ENCODE measurements at regions not wholly inside any gene's neighbourhood (a gene's known extent, or its start where the extent isn't known, plus 50 kb on each side); places are given as distances from the start of the nearest gene placed in this dataset.
"Not testable (repeated sequence)": the region's sequence is repeated elsewhere in the genome, so short reads cannot be mapped to it uniquely, and the experiment has no call there.

DNA sequence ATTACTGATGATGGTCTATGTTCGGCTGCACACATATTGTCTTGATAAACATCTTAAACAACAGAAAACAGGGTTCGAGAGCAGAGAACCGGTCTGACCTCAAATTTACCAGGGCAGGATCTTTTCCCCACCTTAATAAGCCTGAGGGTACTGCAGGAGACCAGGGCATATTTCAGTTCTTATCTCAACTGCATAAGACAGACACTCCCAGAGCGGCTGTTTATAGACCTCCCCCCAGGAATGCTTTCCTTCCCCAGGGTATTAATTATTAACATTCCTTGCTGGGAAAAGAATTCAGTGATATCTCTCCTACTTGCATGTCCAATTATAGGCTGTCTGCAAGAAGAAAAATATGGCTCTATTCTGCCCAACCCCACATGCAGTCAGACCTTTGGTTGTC is 871.6 kb downstream of the DNAH5 start:
- TF ChIP-seq, protein P1, sequence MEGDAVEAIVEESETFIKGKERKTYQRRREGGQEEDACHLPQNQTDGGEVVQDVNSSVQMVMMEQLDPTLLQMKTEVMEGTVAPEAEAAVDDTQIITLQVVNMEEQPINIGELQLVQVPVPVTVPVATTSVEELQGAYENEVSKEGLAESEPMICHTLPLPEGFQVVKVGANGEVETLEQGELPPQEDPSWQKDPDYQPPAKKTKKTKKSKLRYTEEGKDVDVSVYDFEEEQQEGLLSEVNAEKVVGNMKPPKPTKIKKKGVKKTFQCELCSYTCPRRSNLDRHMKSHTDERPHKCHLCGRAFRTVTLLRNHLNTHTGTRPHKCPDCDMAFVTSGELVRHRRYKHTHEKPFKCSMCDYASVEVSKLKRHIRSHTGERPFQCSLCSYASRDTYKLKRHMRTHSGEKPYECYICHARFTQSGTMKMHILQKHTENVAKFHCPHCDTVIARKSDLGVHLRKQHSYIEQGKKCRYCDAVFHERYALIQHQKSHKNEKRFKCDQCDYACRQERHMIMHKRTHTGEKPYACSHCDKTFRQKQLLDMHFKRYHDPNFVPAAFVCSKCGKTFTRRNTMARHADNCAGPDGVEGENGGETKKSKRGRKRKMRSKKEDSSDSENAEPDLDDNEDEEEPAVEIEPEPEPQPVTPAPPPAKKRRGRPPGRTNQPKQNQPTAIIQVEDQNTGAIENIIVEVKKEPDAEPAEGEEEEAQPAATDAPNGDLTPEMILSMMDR (IDR thresholded peaks at IDR 0.05; ENCODE audit: poor library complexity): not testable (repeated sequence)
- not testable (repeated sequence) for TF ChIP-seq EZH2 (IDR thresholded peaks at IDR 0.05; ENCODE audit: borderline replicate concordance); EZH2phosphoT487 (IDR thresholded peaks at IDR 0.05; ENCODE audit: low read depth, severe bottlenecking, unreplicated experiment)

Data from hepatocyte (in vitro differentiated cells).